Gastroesophageal sphincter (tissue), 4 donors: ENCODE measurements at regions not wholly inside any gene's neighbourhood (a gene's known extent, or its start where the extent isn't known, plus 50 kb on each side); places are given as distances from the start of the nearest gene placed in this dataset.

Experiments
- ATAC-seq: fragments of 150-250 bp; one replicate; pipeline ENCODE4 v1.9.1; 2016; ENCODE audit warnings: mild to moderate bottlenecking, moderate library complexity
- H3K27ac ChIP-seq, 4 donors: fragments of 200-600 bp; sonication (generic) in 3 of 4; 1 replicate in 3 of 4; 2 replicates in 1 of 4; pipeline ENCODE4 v1.5.1; 2016 to 2019
- H3K27me3 ChIP-seq: fragments of 200-600 bp; sonication (generic); one replicate; pipeline ENCODE4 v1.5.1; 2019
- H3K36me3 ChIP-seq, 2 donors: fragments of 200-600 bp; sonication (generic); one replicate each; pipeline ENCODE4 v1.5.1; 2019; ENCODE audit warnings: control low read depth in 1 of 2
- H3K4me1 ChIP-seq, 3 donors: fragments of 200-600 bp; sonication (generic); 1 replicate in 2 of 3; 2 replicates in 1 of 3; pipeline ENCODE4 v1.5.1; 2016 to 2019; ENCODE audit warnings: control low read depth in 2 of 3
- H3K4me3 ChIP-seq, 2 donors: fragments of 200-600 bp; sonication (generic); one replicate each; pipeline ENCODE4 v1.5.1; 2019; ENCODE audit warnings: mild to moderate bottlenecking in 1 of 2, moderate library complexity in 1 of 2
- H3K9me3 ChIP-seq, 3 donors: fragments of 200-600 bp; sonication (generic); one replicate each; pipeline ENCODE4 v1.5.1; 2017 to 2019; ENCODE audit warnings: control low read depth in 2 of 3
- CTCF ChIP-seq, 4 experiments: fragments of 200-600 bp in 2 of 4; fragments of 450-650 bp in 2 of 4; sonication (generic) in 1 of 4; IDR thresholded peaks; one replicate each; pipeline ENCODE4 v1.5.1; 2017 to 2019; ENCODE audit warnings: antibody characterized with exemption in 4 of 4, mild to moderate bottlenecking in 2 of 4, moderate library complexity in 2 of 4
- EP300 ChIP-seq: sonication (generic); formaldehyde crosslinking; IDR thresholded peaks from one replicate; pipeline ENCODE4 v1.6.1; 2017; ENCODE audit warnings: antibody characterized with exemption, mild to moderate bottlenecking
- POLR2A ChIP-seq, 2 donors: fragments of 450-650 bp; IDR thresholded peaks; one replicate each; pipeline ENCODE4 v1.6.1; 2017; ENCODE audit warnings: antibody characterized with exemption in 2 of 2, mild to moderate bottlenecking in 2 of 2, moderate library complexity in 1 of 2
- POLR2AphosphoS5 ChIP-seq: sonication (generic); formaldehyde crosslinking; IDR thresholded peaks from one replicate; pipeline ENCODE4 v1.6.1; 2017; ENCODE audit warnings: antibody characterized with exemption
- WGBS, 2 donors: methylation state at CpG; one replicate each; pipeline ENCODE4 v1.1.5; 2018; ENCODE audit warnings: low coverage in 1 of 2; 5-methylcytosine and 5-hydroxymethylcytosine counted together

GRCh38 chr10:123517426-123517825 is 148.7 kb upstream of the GPR26 start:
- TF ChIP-seq POLR2AphosphoS5 (no peak), CTCF (IDR thresholded peaks at IDR 0.05) (no peak), EP300 (no peak), POLR2A (IDR thresholded peaks at IDR 0.05) (no peak)
- H3K4me1 ChIP-seq, result no peaks in the 10 kb centered on the region
- H3K27ac ChIP-seq, result no peak overlapping the region
- ATAC-seq, result no peak
- 41 to 55% methylated on average over 2 to 9 of the region's 9 CpGs for WGBS, 2 donors
- H3K4me3 ChIP-seq, result no peak overlapping the region
- H3K9me3 ChIP-seq, result no peaks in the 10 kb centered on the region
- no peaks in the 10 kb centered on the region for H3K36me3 ChIP-seq
- H3K27me3 ChIP-seq, result peaks cover 23% of the 10 kb centered on the region

GRCh38 chr10:123517901-123518300 is 148.3 kb upstream of the GPR26 start:
- peaks cover 20% of the 10 kb centered on the region for H3K27me3 ChIP-seq
- TF ChIP-seq POLR2AphosphoS5 (no peak), CTCF (IDR thresholded peaks at IDR 0.05) (no peak)
- no peaks in the 10 kb centered on the region for H3K36me3 ChIP-seq
- H3K4me1 ChIP-seq, result no peaks in the 10 kb centered on the region
- no peak overlapping the region for H3K27ac ChIP-seq
- ATAC-seq, result no peak
- WGBS, 2 donors, result 94% methylated on average over 2 of the region's 4 CpGs; no CpG with 5 or more reads in 1 of the 2 donors
- no peak overlapping the region for H3K4me3 ChIP-seq
- H3K9me3 ChIP-seq, result no peaks in the 10 kb centered on the region

- TF ChIP-seq POLR2A (IDR thresholded peaks at IDR 0.05) (no peak), EP300 (no peak), POLR2AphosphoS5 (no peak), CTCF (IDR thresholded peaks at IDR 0.05) (no peak)
- WGBS, 2 donors, result 67 to 90% methylated on average over 1 of the region's 1 CpG
- no peak overlapping the region for H3K4me3 ChIP-seq
- H3K9me3 ChIP-seq, result no peaks in the 10 kb centered on the region
- no peak for ATAC-seq
- H3K27me3 ChIP-seq, result peaks cover 20% of the 10 kb centered on the region
- no peaks in the 10 kb centered on the region for H3K4me1 ChIP-seq
- H3K36me3 ChIP-seq, result no peaks in the 10 kb centered on the region
- H3K27ac ChIP-seq, result no peak overlapping the region
Observed at GRCh38 chr10:123518765-123519164, 147.4 kb upstream of the GPR26 start.

GRCh38 chr10:123519861-123520260 is 146.3 kb upstream of the GPR26 start:
- H3K36me3 ChIP-seq, result no peaks in the 10 kb centered on the region
- H3K27me3 ChIP-seq, result peaks cover 20% of the 10 kb centered on the region
- H3K4me3 ChIP-seq, result no peak overlapping the region
- no peaks in the 10 kb centered on the region for H3K9me3 ChIP-seq
- no peaks in the 10 kb centered on the region for H3K4me1 ChIP-seq
- TF ChIP-seq CTCF (IDR thresholded peaks at IDR 0.05) (no peak), POLR2A (IDR thresholded peaks at IDR 0.05) (no peak), EP300 (no peak)
- no peak for ATAC-seq
- 90% methylated on average over 2 of the region's 6 CpGs; no CpG with 5 or more reads in 1 of the 2 donors for WGBS, 2 donors
- no peak overlapping the region for H3K27ac ChIP-seq

GRCh38 chr10:123521076-123521475 is 145.1 kb upstream of the GPR26 start:
- ATAC-seq, result no peak
- no peak overlapping the region for H3K27ac ChIP-seq
- TF ChIP-seq CTCF (IDR thresholded peaks at IDR 0.05) (no peak), POLR2A (IDR thresholded peaks at IDR 0.05) (no peak)
- no peak overlapping the region for H3K4me3 ChIP-seq
- no CpG with 5 or more reads among the region's 3 CpGs for WGBS, 2 donors
- H3K9me3 ChIP-seq, result no peaks in the 10 kb centered on the region
- no peaks in the 10 kb centered on the region for H3K4me1 ChIP-seq
- no peaks in the 10 kb centered on the region for H3K36me3 ChIP-seq
- peaks cover 20% of the 10 kb centered on the region for H3K27me3 ChIP-seq
